ENCODE measurements at regions not wholly inside any gene's neighbourhood (a gene's known extent, or its start where the extent isn't known, plus 50 kb on each side); places are given as distances from the start of the nearest gene placed in this dataset.
"Not testable (repeated sequence)": the region's sequence is repeated elsewhere in the genome, so short reads cannot be mapped to it uniquely, and the experiment has no call there.

DNA sequence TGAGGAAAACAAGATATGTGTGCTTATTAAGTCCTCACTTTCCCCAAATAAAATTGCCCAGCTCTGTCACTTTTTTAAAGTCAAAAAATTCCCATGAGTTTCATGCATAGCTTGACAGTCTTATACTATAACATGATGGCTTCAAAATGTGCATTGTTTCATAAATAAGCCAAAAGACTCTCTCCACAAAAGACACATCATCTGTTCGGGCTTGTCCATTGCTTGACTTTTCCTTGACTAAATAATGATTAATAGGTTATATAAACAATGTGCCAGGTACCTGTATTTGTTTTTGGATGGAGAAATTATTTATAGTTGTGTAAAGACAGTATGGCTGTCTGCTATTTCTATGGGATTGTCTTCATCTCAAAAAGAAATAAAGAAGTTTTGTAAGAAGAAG lies 329.2 kb upstream of the KLF3 start:
- DNase-seq, result no peak

DNA sequence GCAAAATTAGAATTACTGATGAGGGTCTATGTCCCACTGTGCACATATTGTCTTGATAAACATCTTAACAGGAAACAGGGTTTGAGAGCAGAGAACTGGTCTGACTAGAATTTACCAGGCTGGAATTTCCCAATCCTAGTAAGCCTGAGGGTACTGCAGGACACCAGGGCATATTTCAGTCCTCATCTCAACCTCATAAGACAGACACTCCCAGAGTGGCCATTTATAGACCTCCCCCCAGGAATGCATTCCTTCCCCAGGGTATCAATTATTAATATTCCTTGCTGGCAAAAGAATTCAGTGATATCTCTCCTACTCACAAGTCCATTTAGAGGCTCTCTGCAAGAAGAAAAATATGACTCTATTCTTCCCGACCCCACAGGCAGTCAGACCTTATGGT lies 325.1 kb upstream of the KLF3 start:
- not testable (repeated sequence) for DNase-seq

DNA sequence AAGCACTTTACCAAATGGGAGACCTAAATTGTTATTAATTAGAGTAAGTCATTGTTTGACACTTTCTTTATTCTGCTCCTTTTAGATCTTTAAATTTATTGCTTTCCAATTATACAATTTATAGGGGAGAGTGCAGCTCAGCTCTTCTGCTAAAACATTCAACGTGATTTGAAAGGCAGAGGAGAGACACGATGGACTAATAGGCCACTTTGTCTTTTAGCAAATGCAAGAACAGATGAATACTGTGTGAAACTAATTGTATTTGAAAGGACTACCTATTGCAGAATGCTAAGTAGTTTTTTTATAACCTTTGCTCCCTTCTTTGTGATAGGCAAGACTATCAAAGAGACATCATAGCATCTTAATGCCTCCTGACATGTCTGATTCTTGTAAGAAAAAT lies 320.4 kb upstream of the KLF3 start:
- no peak for DNase-seq

DNA sequence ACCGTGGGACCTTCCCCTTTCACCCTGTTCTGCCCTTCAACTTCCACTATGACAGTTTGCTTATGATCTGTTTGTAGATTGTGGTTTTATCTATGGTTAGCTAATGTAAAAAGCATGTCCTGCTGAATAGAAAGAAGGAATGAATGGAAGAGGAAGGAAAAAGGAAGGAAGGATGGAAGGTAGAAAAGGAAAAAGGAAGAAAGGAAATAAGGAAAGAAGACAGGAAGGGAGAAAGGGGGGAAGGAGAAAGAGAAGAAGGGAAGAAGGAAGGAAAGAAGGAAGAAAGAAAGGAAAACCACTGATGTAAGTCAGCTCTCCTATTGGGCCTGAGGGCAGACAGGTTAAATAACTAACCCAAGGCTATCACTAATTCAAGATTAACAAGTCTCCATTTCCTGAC lies 319.1 kb upstream of the KLF3 start:
- no peak for DNase-seq

DNA sequence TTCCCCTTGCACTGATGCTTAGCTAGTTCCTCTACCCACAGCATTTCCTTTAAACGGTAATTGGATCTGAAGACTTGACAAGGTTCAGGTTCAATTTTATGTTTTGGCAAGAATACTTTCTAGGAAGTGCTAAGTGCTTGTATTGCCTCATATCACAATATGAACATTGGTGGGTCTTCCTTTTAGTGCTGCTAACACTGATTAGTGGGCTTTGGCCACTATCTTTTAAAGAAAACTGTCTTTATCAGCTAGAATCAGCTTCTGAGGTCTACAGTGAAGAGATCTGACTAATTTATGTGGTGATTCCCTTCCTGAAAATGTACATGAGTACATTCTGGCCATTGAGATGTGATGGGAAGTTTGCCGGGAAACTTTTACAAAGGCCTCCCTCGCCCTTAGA lies 316.7 kb upstream of the KLF3 start:
- DNase-seq, result no peak

DNA sequence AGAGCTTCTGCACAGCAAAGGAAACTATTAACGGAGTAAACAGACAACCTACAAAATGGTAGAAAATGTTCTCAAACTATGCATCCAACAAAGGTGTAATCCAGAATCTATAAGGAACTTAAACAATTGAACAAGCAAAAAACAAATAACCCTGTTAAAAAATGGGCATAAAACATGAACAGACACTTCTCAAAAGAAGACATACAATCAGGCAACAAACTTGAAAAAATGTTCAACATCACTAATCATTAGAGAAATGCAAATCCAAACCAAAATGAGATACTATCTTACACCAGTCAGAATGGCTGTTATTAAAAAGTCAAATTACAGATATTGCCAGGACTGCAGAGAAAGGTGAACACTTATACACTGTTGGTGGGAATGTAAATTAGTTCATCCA lies 309.6 kb upstream of the KLF3 start:
- no peak for DNase-seq

DNA sequence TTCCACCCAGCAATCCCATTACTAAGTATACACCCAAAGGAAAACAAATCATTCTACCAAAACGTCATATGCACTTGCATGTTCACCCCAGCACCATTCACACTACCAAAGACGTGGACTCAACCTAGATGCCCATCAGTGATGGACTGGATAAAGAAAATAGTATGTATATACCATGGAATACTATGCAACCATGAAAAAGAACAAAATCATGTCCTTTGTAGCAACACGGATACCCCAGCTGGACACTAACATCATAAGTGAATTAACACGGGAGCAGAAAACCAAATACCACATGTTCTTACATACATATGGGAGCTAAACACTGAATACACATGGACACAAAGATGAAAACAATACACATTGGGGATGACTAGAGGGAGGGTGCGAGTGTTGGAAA lies 309.1 kb upstream of the KLF3 start:
- no peak for DNase-seq

DNA sequence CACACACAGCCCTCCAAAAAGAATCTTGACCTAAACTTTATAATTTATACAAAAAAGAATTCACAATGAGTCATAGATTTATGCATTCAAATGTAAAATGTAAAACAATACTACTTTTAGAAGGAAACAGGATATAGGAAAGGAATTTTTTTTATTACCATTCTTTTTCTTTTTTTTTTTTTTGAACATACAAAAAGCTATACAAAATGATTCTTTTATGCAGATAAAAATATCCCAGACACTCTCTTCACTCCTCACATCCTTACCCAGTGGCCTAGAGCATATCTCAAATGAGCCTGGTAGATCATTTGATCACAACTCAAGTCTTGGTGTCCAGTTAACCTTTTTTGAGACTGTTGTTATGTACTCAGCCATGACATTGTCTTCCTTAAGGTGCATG lies 307.3 kb upstream of the KLF3 start:
- no peak for DNase-seq

DNA sequence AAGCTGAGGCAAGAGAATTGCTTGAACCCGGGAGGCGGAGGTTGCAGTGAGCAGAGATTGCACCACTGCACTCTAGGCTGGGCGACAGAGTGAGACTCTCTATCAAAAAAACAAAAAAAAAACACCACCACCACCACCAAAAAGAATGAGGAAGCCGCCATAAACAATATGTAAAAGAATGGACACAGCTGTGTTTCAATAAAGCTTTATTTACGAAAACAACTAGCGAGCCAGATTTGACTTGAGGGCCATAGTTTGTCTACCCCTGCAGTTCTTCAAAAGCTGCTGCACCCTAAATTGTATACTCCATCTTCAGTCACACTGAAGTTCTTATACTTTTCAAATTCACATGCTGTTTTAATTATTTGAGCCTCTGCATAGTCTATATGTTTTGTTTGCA lies 306.5 kb upstream of the KLF3 start:
- no peak for DNase-seq

DNA sequence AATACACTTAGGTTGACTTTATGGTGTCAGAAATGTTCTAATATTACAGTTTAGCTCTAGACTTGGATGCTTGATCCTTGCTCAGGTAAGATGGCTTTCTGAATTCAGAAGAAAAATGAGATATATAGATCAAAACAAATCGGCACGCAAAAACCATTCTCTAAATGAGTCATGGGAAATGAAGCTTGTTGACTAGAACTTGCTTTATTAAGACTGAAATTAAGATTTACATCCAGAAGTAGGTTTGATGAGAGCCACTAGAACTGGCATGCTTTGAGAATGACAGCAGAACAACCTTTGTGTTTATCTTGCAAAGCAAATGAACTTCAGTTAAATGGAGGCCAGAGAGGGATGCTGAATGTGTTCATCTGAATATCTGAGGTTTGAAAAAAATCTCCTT lies 304.9 kb upstream of the KLF3 start:
- no peak for DNase-seq

DNA sequence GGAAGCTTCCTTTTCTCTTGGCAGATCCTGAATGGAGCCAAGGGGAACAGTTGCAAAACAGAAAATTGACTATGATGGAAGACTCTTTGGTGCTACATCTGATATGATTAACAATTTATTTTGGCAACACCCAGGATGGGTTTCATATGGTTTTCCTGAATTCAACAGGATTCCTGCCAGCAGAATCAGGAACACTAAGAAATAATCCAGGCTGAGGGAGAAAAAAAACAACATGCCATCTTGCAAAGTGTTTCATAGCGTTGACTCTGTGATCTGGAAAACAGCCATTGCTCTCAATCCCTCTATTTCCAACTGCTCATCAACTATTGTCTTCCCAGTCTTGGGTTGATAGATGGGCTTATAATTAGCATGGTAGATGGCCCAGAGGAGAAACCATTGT lies 303.8 kb upstream of the KLF3 start:
- DNase-seq, result no peak

DNA sequence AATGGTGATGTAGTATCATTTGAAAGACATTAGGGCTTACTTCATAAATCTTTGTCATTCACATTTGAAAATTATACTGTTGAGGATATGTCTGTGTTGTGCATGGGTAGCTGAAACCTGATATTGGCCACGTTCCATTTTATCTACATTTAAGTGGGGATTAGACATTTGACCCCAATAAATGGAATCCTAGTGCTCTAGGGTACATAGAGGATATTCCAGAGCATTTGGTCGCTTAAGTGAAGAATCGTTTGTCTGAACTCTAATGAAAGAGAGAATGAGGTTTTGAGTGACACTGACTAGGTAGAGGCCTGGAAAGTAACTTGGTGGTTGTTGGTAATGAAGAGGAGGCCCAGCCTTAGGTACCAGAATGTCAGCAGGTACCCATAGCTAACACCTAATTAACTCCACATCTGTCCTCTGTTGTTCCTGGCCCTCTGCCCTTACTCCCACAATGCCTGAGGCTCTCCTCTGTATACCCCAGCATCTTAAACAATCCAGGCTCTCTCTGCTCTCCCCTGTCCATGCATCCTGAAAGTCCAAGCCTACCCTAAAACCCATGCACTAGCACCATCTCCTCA lies 299.5 kb upstream of the KLF3 start:
- DNase-seq, result no peak

DNA sequence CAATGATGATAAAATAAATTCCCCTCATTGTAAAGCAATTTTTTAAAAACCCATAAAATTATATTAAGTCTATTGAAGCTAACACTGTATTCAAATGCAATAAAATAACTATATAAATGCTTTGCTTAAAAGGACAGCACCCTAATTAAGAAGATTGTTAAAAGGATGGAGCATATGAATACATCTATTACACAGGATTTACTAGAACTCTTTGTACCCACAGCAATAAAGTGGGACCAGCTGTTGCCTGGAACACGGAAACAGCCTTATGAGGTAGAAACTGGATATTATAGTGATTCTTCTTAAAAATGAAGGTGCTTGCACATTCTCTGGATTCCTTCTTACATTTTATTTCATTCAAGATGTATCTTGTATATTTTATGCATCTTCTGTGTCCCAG lies 298.7 kb upstream of the KLF3 start:
- no peak for DNase-seq

DNA sequence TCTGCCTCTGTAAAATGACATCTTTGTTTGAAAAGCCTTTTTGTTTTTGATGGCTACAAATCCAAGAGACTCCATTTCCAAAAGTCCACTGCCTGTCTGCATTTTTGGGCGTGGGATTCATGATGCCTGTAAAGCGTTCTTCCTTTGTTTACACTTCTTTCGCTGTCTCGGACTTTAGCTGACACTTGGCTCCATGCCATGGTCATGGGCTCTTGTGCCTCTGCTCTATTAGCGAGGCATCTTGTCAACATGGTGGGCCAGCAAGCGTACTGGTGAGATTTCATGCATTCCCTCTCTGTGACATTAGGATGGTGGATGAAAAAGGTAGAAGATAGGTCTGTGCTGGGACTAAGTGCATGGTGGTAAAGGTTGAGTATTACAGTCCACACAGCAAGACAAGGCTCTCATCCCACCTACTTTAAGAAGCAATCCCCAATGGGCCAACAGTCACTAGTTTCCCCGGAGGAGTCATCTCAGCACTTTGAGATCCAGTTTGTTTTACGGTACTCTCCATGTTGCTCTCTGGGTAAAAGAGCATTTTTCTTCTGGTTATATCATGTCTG lies 298.2 kb upstream of the KLF3 start:
- no peak for DNase-seq

DNA sequence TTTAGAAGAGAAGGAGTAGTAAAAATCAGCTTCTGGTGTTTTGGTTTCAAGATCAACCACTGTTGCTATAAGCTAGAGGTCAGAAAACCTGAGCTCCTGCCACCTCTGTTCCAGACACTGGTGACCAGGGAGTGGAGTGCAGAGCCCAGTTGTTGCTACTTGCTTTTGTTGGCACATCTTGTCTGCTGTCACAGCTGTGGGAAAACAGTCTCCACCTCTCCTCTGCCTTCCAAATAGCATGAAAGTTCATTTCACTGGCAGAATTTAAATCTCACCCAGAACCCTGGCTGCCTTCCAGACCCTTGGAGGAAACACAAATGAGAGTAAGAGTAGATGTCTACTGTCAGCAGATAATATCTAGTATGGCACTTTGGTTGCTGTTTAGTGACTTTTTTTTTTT lies 297.5 kb upstream of the KLF3 start:
- DNase-seq, result no peak

DNA sequence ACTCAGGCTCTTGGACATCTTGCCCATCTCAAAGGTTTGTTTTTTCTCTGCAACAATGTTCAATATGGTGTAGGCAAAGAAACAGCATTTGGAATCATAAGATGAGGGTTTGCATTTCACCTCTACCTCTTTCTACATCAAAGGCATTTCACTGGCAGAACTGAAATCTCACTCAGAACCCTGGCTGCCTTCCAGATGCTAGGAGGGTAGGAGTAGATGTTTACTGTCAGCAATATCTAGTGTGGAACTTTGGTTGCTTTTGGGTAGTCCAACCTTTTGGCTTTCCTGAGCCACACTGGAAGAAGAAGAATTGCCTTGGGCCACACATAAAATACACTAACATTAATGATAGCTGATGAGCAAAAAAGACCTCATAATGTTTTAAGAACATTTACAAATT lies 297.0 kb upstream of the KLF3 start:
- no peak for DNase-seq

DNA sequence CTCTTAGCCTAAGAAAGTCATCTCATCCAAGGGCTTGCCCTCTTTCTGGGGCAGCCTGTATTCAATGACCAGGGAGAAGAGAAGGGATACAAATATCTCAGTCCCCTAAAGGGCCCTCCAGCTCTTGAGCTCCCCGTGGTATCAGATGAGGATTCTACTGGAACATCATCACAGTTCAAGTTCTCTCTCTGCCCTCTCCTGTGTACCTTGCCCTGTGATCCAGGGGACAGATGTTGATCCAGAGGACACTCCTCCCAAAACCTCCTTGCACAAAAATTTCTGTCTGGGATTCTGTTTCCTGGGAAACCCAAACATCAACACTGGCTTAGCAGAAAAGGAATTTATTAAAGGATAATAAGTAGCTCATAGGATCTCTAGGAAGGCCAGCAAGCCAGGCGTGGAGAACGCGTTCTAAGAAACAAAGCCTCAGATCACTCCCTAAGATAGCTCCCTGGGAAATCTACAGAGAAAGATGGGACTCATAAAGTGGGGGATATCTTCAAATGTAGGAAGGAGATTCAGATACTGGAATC lies 296.3 kb upstream of the KLF3 start:
- DNase-seq, result no peak

DNA sequence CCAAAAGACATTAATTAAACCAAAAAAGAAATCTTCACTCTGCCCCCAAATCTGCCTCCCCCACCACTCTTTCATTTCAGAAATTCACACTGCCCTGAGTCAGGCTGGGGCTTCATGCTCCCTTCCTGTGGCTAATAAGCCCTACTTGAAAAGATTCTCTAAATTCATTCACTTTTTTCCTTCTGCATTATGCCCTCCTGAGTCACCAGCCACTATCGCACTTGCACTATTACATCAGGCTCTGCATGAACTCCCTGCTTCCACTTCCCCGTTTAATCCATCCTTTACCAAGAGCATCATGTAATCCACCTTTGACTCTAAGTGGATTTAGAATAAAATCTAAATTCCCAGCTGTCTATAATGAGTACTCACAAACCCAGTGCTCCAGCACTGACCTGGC lies 295.4 kb upstream of the KLF3 start:
- DNase-seq, result no peak

DNA sequence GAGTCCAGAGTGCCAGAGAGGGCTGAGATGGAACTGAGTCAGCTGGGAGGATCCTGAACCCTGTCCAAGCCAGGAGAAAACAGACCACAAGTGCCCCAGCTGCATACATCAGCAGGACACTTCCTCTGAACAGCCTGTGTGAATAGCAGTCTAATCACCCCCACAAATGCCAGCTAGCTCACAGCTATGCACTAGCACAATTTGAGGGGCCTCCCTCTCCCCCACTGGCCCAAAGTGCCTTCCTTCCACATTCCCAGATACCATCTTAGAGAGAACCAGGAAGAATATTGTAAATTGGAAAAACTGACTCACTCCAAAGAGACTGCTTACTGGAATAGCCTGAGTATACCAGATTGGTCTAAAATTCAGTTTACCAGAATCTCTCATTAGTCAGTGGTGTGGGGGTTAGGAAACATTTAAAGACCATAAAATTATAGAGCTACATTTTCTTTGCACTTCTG lies 292.6 kb upstream of the KLF3 start:
- DNase-seq, result no peak

DNA sequence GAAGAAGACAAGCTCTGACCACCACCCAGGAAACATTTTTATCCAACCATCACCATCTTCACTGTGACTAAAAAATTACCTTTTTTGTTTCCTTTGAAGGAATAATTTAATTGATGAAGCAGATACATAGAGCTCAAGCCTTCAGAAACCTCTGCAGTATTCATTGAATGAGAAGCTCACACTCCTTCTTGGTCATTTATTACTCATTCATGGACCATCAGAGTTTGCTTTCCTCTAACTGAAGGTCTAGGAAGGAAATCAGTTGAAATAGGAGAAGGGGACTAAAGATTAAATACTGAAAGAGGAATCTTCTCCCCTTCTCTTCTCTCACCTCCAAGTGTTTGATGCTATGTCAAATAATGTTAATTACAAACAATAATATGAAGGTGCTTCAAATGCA lies 290.6 kb upstream of the KLF3 start:
- DNase-seq, result no peak

DNA sequence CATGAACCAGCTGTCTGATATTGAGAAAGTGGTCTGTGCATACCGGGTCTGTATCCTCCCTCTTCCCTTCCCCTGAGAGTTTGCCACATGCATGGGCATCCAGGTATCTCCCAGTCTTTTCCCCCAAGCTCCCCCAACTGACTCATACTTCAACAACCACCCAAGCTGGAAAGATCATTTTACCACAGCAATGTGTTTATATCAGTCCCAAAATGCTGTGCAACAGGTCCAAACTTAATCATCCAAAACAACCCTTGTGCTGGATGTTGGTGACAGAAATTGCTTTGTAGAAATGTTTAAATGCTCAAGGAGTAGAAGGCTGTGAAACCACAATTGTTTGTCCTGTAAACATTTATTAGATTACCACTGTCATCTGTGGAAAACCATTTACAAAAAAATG lies 286.8 kb upstream of the KLF3 start:
- DNase-seq, result no peak

DNA sequence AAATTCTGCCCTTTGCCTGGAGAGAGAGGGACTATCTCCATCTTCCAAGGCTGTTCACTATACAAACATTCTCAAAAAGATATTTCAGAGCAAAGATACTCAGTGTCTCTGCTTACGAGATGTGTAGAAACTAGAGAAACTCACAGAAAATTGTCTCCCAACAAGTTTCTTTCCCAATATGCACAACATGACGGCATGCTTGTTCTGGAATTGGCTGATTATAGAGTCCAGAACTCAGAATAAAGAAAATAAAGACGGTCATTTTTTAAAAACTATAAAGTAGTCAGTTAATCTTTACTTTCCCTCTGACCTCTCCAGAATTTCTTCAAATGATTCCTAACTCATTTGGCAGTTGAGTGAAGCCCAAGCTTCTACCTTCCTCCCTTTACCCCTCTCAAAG lies 285.5 kb upstream of the KLF3 start:
- DNase-seq, result no peak

DNA sequence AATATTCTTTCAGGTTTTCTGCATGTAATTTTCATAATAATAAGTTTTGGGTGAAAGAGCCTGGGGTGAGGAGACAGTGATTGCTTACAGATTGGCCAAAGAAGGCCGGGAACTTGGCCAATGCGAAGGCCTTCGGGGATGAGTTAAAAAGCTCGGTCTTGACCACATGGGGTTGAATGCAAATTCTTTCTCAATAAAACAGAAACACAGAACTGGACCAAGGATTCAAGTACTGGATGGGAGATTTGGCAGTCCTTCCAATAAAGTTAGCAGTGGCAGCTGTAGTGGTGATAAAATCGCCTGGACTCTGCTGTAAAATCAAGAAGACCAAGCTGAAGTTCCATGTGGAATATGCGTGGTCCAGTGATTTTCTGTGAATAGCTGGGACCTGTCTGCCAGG lies 282.2 kb upstream of the KLF3 start:
- no peak for DNase-seq

DNA sequence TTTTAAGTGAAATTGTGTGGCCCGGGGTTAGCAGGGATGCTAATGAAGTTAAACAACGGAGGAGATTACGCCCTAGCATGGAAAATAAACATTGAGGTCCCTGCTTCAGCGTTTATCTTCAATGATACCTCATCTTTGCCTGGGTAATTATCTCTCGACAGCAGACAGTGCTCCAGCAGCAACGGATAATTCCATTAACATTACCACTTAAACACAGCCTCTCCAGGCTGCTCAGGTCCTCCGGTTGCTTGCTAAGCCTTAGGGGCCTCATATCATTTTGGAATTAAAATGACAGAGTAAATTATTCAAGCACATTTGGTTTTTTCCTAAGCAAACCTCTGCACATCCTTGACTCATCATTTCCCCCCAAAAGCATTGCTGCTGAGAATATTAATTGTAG lies 281.5 kb upstream of the KLF3 start:
- DNase-seq, result no peak
